ENCODE measurements at regions not wholly inside any gene's neighbourhood (a gene's known extent, or its start where the extent isn't known, plus 50 kb on each side); places are given as distances from the start of the nearest gene placed in this dataset. TPM values are rescaled to one million over a fixed set of nuclear protein-coding genes. Genes with fewer than 3 reads are reported as not detected.
A peak's percentile ranks its signal among the peaks of the same experiment; 100 is the strongest.
"Not testable (repeated sequence)": the region's sequence is repeated elsewhere in the genome, so short reads cannot be mapped to it uniquely, and the experiment has no call there.

DNA sequence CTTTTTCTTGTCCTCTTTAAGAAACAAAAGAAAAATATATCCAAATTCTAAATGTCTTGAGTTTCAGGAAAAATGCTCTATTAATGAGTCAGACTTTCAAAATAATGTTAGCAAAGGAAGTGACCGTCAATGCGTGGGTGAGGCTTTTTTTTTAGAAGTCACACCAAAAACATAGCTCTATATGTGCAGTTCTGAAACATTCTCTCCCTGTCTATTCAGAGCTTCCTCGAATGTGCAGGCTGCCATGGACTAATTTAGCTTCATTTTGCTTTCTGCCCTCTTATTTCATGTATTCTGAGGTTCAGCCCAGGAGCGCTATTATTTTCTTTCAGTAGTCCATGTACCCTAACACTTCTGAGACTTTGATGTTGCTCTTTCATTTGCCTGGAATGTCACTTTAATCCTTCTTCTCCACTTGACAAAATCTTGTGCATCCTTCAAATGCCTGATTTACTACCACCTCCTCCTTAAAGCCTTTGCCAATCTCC, 72.5 kb upstream of the RASA1 start:
- POLR2A ChIA-PET, result interaction anchor here (0.7 kb wide), 1 partner anchor 76 kb away, joined by 5 read pairs; no protein-coding TSS in a partner anchor
- Mint-ChIP-seq H3K27ac (peak overlapping the region in 2 of 10 donors; percentile 7 to 72), H3K9me3 (peaks cover 0 to 4% (median 0%) of the 10 kb centered on the region in 9 donors), H3K4me3 (no peak overlapping the region), H3K27me3 (no peaks in the 10 kb centered on the region), H3K4me1 (peaks cover 5 to 23% (median 19%) of the 10 kb centered on the region in 4 donors), H3K36me3 (no peaks in the 10 kb centered on the region)
- no peak for ATAC-seq
- DNase-seq, result no peak

DNA sequence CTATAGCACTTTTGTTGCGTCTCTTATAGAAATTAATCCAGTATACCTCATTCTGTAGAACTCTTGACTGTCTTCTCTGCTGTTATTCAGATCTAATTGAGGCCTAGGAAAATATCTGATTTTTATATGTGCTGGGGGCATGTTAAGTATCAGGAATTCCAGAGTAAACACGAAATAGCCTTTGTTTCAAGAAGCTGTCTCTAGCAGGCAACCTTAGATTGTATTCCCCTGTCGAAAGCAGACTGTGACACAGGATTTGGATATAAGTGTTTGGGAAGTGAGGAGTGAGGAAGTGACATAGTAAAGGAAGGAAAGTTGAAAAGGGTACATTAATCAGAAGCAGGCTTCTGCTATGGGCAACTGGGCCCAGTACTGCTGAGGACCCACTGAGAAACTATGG, 72.1 kb upstream of the RASA1 start:
- H3K36me3 Mint-ChIP-seq, result no peaks in the 10 kb centered on the region
- peaks cover 0 to 4% (median 0%) of the 10 kb centered on the region in 9 donors for H3K9me3 Mint-ChIP-seq
- H3K4me3 Mint-ChIP-seq, result no peak overlapping the region
- no peak for DNase-seq
- H3K4me1 Mint-ChIP-seq, result peaks cover 5 to 22% (median 19%) of the 10 kb centered on the region in 4 donors
- POLR2A ChIA-PET, result interaction anchor here (0.7 kb wide), 1 partner anchor 75 kb away, joined by 5 read pairs; no protein-coding TSS in a partner anchor
- no peaks in the 10 kb centered on the region for H3K27me3 Mint-ChIP-seq
- ATAC-seq, result no peak
- peak overlapping the region in 2 of 10 donors; percentile 7 to 72 for H3K27ac Mint-ChIP-seq

DNA sequence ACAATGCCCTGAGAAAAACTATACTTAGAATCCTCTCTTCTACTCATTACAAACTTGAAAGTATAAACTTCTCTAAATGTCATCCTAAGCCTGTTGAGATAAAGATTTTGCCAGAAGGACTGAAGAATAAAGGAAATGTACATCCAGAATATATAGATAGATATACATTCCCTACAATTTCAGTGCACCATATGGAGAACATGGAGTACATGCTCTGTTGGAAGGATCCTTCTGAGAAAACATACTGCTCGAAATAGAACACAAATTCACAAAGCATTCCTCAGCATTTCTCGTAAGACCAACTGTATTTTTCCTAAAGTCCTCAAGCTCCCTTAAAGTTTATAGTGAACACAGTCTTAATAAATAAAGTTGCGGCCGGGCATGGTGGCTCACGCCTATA, 69.7 kb upstream of the RASA1 start:
- H3K27ac Mint-ChIP-seq, result no peak overlapping the region
- peaks cover 5 to 15% (median 10%) of the 10 kb centered on the region in 4 donors for H3K4me1 Mint-ChIP-seq
- no peak for DNase-seq
- POLR2A ChIA-PET, result no interaction called here
- ATAC-seq, result no peak
- H3K36me3 Mint-ChIP-seq, result no peaks in the 10 kb centered on the region
- peaks cover 0 to 8% (median 3%) of the 10 kb centered on the region in 9 donors for H3K9me3 Mint-ChIP-seq
- no peaks in the 10 kb centered on the region for H3K27me3 Mint-ChIP-seq
- H3K4me3 Mint-ChIP-seq, result no peak overlapping the region

DNA sequence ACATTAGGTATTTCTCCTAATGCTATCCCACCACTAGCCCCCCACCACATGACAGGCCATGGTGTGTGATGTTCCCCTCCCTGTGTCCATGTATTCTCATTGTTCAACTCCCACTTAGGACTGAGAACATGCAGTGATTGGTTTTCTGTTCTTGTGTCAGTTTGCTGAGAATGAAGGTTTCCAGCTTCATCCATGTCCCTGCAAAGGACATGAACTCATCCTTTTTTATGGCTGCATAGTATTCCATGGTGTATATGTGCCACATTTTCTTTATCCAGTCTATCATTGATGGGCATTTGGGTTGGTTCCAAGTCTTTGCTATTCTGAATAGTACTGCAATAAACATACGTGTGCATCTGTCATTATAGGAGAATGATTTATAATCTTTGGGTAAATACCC, 68.4 kb upstream of the RASA1 start:
- ATAC-seq, H3K36me3 Mint-ChIP-seq, H3K27me3 Mint-ChIP-seq, H3K4me3 Mint-ChIP-seq, H3K27ac Mint-ChIP-seq, DNase-seq, POLR2A ChIA-PET: not testable (repeated sequence)
- peaks cover 5 to 13% (median 9%) of the 10 kb centered on the region in 4 donors for H3K4me1 Mint-ChIP-seq
- peaks cover 0 to 15% (median 10%) of the 10 kb centered on the region in 9 donors for H3K9me3 Mint-ChIP-seq

GRCh38 chr5:87199704-87200103, 68.0 kb upstream of the RASA1 start:
- H3K36me3 Mint-ChIP-seq, H3K4me3 Mint-ChIP-seq, H3K27me3 Mint-ChIP-seq, POLR2A ChIA-PET, DNase-seq, H3K27ac Mint-ChIP-seq, ATAC-seq: not testable (repeated sequence)
- H3K9me3 Mint-ChIP-seq, result peaks cover 0 to 15% (median 10%) of the 10 kb centered on the region in 9 donors
- peaks cover 5 to 10% (median 9%) of the 10 kb centered on the region in 4 donors for H3K4me1 Mint-ChIP-seq

DNA sequence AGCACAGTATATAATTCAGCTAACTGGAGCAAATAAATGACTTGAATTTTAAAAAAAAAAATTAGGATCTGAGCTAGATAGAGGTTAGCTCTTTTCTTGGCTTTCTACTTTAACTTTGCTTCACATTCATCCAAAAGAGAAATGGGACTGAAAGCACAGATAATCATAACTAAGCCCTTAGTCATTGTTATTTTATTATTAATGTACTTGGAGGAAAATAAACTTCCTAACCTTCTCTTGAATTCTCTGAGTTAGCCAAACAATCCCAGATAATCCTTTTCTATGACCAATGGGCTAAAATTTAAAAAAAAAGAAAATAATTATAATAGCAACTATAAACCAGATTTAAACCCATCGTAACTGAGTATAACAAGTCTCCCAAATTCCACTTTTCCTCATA, 57.6 kb upstream of the RASA1 start:
- H3K4me3 Mint-ChIP-seq, result no peak overlapping the region
- POLR2A ChIA-PET, result no interaction called here

DNA sequence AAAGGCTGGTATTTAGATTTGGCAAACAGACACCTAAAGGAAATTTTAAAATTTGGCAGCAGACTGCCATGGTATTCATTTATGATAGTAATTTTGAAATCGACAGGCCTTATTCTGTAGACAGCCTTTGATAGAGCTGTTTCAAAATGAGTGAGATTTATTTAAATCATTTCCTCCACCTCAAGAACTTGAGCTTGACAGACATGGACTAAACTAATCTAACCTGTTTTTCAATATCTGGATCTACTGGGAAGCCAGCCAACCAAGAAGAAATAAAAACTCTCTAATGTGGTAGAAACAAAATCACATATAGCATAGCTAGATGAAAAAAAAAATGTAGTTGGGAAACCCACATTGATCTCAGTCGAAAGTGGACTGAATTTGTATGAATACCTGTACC, 56.9 kb upstream of the RASA1 start:
- Mint-ChIP-seq H3K36me3 (no peaks in the 10 kb centered on the region), H3K9me3 (peaks cover 0 to 6% (median 0%) of the 10 kb centered on the region in 9 donors), H3K4me3 (no peak overlapping the region), H3K4me1 (peaks cover 1 to 9% (median 3%) of the 10 kb centered on the region in 4 donors), H3K27me3 (no peaks in the 10 kb centered on the region), H3K27ac (peak overlapping the region in 1 of 10 donors; percentile 8)
- DNase-seq (no peak), ATAC-seq (no peak)
- POLR2A ChIA-PET, result no interaction called here

More for the DNA sequence above, 57.6 kb upstream of the RASA1 start:
- H3K27me3 Mint-ChIP-seq, result no peaks in the 10 kb centered on the region
- no peak overlapping the region for H3K27ac Mint-ChIP-seq
- peaks cover 1 to 9% (median 3%) of the 10 kb centered on the region in 4 donors for H3K4me1 Mint-ChIP-seq
- peaks cover 0 to 6% (median 0%) of the 10 kb centered on the region in 9 donors for H3K9me3 Mint-ChIP-seq
- no peaks in the 10 kb centered on the region for H3K36me3 Mint-ChIP-seq
- ATAC-seq (no peak), DNase-seq (no peak)

GRCh38 chr5:87211676-87212075, 56.0 kb upstream of the RASA1 start:
- Mint-ChIP-seq H3K4me1 (peaks cover 1 to 9% (median 5%) of the 10 kb centered on the region in 4 donors), H3K36me3 (no peaks in the 10 kb centered on the region), H3K27me3 (no peaks in the 10 kb centered on the region), H3K9me3 (peaks cover 0 to 6% (median 0%) of the 10 kb centered on the region in 9 donors), H3K27ac (peak overlapping the region in 1 of 10 donors; percentile 31), H3K4me3 (no peak overlapping the region)
- DNase-seq (no peak), ATAC-seq (no peak)
- POLR2A ChIA-PET, result no interaction called here

- H3K27ac Mint-ChIP-seq, H3K27me3 Mint-ChIP-seq, ATAC-seq, H3K36me3 Mint-ChIP-seq, H3K9me3 Mint-ChIP-seq, H3K4me1 Mint-ChIP-seq, POLR2A ChIA-PET, H3K4me3 Mint-ChIP-seq, DNase-seq: not testable (repeated sequence)
Measured at GRCh38 chr5:87212183-87212582, 55.5 kb upstream of the RASA1 start.

- ATAC-seq, POLR2A ChIA-PET, DNase-seq, H3K27ac Mint-ChIP-seq, H3K4me1 Mint-ChIP-seq, H3K27me3 Mint-ChIP-seq, H3K36me3 Mint-ChIP-seq, H3K9me3 Mint-ChIP-seq, H3K4me3 Mint-ChIP-seq: not testable (repeated sequence)
Measured at GRCh38 chr5:87217480-87217879, 50.2 kb upstream of the RASA1 start.

Small RNA genes lying in the stretch of these regions (microRNA-seq; reads per million reads assigned to microRNA genes)
- gene MIR4280 (ENCODE audit: borderline microRNAs expressed), result not detected

All from naive thymus-derived CD8-positive, alpha-beta T cell (primary cell).